AG10803 (cell line): ENCODE measurements at regions not wholly inside any gene's neighbourhood (a gene's known extent, or its start where the extent isn't known, plus 50 kb on each side); places are given as distances from the start of the nearest gene placed in this dataset.
"Not testable (repeated sequence)": the region's sequence is repeated elsewhere in the genome, so short reads cannot be mapped to it uniquely, and the experiment has no call there.

Experiments
- DNase-seq: peaks from one replicate; pipeline ENCODE4 v3.0.0; 2010; ENCODE audit warnings: low read depth
- H3K4me3 ChIP-seq: 2 replicates; pipeline ENCODE4 v1.5.1; 2011; ENCODE audit warnings: mild to moderate bottlenecking, low read length, control low read depth
- TF ChIP-seq, protein P1 (sequence below): conservative IDR thresholded peaks from 2 replicates; pipeline ENCODE4 v1.5.1; 2011; ENCODE audit warnings: mild to moderate bottlenecking, low read length, control low read depth, inconsistent platforms

DNA sequence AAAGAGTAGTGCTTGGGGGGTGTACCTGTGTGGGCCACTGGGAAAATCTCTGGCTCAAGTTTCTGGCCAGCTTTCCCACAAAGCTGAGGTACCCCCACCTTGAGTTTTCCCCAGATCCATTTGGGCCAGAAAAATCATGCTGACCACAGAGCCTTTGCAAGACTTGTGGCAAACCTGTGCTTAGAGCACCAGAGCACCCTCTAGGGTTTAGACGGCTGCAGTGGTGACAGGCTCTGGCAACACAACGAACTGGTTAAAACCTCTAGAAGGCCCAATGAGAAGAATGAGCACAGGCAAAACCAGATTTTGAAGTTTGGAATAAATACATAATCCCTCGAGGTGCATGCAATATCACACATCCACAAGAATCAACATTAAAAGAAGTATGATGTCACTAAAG lies 290.7 kb upstream of the FOLH1 start:
- no peak for DNase-seq
- H3K4me3 ChIP-seq: no peak overlapping the region
- TF ChIP-seq, protein P1, sequence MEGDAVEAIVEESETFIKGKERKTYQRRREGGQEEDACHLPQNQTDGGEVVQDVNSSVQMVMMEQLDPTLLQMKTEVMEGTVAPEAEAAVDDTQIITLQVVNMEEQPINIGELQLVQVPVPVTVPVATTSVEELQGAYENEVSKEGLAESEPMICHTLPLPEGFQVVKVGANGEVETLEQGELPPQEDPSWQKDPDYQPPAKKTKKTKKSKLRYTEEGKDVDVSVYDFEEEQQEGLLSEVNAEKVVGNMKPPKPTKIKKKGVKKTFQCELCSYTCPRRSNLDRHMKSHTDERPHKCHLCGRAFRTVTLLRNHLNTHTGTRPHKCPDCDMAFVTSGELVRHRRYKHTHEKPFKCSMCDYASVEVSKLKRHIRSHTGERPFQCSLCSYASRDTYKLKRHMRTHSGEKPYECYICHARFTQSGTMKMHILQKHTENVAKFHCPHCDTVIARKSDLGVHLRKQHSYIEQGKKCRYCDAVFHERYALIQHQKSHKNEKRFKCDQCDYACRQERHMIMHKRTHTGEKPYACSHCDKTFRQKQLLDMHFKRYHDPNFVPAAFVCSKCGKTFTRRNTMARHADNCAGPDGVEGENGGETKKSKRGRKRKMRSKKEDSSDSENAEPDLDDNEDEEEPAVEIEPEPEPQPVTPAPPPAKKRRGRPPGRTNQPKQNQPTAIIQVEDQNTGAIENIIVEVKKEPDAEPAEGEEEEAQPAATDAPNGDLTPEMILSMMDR: no peak

DNA sequence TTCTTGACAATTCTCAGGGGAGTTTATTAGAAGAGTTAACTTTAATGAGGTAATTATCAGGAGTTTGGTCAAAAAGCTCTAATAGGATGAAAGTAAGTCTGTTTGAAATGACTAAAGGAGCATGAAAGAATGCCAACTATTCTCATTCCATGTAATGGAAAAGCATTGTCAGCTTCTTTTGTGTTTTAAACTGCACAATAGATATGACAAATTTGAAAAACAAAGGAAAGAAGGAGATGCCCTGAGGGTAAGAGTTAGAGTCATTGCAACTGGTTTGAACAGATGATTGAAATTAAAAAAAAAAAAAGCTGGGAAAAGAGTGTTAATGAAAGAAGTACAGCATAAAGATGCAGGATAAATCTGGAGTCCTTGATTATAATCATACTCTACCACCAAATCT lies 296.8 kb upstream of the FOLH1 start:
- H3K4me3 ChIP-seq: no peak overlapping the region
- TF ChIP-seq, protein P1: no peak
- DNase-seq: no peak

DNA sequence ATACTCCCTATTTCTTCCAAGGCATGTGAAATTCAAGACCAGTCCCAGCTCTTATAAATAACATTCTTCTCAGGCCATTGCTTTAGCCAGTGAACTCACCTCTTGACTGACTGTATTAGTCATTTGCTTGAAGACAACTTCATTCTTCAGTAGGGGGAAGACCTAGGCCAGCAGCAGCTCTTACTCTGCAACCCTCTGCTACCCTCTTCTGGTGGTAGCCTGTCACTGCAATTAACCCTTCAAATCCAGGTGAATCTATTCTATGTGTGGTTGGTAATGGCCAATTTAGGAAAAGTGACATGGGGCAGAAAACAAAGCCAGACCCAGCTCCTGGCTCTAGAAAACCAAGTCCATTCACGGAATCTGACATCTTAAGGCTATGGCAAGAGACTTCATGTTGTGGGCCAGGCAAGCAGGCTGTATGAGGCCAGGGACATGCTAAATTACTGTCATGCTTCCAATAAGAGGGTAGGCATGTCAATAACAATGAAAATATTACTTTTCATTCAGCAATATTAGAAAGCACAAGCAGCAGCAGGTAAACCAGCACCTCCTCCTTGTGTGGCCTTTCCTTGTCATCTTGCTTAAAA lies 317.9 kb upstream of the FOLH1 start:
- DNase-seq: peak; percentile 57
- TF ChIP-seq, protein P1: peak; percentile 59
- not testable (repeated sequence) for H3K4me3 ChIP-seq

DNA sequence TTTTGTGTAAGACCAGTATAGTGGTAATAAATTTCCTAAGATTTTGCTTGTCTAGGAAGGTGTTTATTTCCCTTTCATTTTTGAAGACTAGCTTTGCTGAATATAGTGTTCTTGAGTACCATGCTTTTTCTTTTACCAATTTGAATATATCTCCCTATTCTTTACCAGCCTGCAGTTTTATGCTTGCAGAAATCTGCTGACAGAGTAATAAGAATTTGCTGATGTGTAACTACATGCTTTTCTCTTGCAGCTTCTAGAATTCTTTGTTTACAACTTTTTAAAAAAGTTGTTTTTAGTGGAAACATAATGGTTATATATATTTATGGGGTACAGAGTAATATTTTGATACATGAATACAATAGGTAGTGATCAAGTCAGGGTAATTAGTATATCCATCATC lies 324.8 kb upstream of the FOLH1 start:
- no peak overlapping the region for H3K4me3 ChIP-seq
- TF ChIP-seq, protein P1: no peak
- no peak for DNase-seq

DNA sequence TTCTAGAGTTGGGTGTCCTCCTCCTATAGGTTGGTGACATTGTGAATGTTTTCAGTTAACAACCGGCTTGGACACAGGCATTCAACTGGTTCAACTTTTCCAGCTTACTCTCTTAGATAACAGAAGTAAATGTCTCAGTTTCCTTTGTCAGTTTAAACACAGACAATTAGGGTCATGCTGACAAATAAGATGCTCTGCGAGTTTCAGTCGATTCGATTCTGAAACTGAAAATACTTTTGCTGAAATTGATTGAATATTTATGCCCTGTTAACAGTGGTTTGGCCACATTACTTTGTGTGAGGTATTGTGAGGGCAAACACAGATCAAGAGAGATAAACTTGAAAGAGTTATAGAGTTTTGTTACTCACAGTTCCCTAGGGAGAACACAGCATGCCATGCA lies 330.5 kb upstream of the FOLH1 start:
- H3K4me3 ChIP-seq: not testable (repeated sequence)

DNA sequence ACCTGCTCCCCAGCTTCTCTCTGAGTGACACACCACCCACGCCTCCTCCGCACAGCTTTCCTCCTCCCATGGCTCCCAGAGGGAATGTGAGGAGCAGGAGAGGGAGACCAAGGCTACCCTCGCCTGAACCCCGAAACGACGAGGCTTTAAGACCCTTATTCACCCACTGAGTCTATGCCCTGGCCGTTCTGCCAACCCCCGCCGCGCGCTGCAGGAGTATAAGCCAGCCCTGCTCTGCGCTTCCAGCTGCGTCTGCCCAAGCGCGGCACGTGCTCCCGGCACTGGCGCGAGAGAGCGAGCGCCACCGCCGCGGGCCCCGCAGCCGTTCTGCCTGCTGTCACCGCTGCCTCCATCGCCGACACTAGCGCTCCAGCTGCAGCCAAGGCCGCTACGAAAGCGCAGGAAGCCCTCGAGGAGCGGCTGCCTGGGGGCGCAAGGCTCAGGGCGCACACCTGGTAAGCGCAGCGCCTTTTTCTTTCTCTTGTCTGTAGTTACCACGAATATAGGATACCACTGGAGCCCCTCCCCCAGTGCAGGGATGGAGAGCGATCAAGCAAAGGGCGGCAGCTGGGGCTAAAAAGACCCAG lies 350.0 kb upstream of the FOLH1 start:
- not testable (repeated sequence) for DNase-seq, H3K4me3 ChIP-seq

More for the DNA sequence above, 330.5 kb upstream of the FOLH1 start:
- not testable (repeated sequence) for DNase-seq

DNA sequence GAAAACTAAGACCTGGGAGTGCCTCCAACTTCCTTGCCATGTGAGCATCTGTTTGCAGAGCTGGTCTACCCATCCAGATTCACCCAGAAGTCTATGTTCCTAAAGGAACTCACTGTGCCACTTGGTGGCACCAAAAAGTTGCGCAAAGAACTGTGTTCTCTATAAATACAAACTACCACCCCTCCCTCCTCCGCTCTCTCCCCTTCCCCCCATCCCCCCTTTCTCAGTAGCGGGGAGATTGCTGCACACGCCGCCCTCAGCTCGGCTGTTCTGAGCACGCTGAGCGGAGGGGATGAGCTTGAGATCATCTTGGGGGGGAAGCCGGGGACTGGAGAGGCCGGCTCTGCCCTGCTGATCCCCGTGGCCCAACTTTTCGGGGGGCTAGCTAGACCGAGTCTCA lies 352.2 kb upstream of the FOLH1 start:
- not testable (repeated sequence) for DNase-seq, H3K4me3 ChIP-seq

DNA sequence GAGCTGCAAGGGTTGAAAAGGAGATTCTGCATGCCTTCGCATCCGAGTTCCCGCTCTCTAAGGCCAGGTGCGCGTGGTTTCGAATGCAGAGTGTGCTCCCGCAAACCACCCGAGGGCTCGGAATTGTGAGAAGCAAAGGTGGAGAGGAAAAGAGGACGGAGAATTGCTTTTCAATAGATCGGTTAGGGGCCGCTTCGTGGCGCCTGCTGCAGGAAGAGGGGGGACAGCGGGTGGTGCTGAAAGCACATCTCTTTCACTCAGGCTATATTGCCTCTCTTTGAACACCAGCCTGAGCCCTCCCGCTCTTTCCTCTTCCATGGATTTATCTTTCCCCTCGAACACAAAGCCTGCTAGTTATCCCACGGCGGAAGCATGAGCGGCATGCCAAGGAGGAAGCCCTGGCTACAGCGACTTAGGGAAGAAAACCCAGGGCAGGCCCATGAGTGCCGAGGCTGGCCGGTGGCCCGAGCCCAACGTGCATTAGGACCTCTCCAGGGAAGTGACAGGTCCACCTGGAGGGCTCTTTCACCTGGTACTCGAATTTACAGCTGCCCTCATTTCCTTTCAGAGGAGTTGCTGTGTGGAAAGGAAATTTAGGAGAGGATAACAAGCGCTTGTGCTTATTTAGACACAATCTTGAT lies 353.0 kb upstream of the FOLH1 start:
- not testable (repeated sequence) for DNase-seq

DNA sequence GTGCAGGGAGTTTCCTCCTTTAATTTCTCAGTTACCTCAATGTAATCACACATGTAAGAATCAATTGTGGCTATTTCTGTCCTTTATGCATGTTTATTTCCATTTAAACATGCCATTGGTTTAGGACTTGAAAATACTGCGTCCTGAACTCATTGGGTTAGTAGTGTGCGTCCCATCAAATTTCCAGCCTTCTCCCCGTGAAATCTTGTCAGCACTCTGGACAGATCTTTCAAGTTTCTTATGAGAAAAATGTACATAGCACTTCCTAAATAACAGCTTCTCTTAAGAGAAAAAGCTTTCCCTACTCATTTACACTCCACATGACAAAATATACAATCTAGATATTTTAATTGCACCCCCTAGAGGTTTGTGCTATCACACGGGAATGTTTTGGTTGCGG lies 353.9 kb upstream of the FOLH1 start:
- DNase-seq, H3K4me3 ChIP-seq: not testable (repeated sequence)

More for the DNA sequence above, 353.0 kb upstream of the FOLH1 start:
- H3K4me3 ChIP-seq: not testable (repeated sequence)

DNA sequence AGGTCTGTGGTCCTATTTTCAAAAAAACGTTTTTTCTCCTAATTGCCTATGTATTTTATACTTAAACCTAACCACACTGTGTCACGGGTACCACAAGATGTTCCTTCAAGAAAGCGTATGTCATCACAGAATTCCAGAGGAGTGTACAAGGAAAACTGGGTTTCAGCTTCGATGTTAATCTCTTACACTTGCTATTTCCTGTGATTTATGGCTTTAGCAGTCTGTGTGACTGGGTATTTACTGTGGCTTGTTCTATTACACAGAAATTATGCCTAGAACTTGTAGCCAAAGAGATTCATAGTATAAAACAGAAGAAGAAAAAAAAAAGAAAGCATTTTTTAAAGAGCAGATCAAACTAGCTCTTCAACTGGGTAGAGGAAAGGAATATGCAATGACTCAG lies 371.1 kb upstream of the FOLH1 start:
- not testable (repeated sequence) for H3K4me3 ChIP-seq, DNase-seq

DNA sequence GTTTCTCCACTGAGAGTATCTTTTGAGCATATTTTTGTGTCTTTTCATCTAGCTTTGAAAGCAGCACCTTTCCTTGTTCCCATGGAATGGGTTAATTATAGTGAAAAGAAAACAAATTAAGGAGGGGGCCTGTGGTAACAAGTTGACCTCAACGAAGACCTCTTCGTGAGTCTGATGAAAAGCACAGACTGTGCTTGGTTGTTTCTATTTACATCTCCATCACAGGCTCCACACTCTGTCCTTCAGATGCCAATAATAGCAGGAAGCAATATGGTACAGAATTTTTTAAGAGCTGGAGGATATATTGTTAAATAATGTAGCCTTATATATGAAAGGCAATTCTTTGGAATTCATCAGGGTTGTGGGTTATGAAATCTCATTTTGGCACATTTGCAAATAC lies 366.7 kb upstream of the OR4C13 start:
- not testable (repeated sequence) for H3K4me3 ChIP-seq, DNase-seq

DNA sequence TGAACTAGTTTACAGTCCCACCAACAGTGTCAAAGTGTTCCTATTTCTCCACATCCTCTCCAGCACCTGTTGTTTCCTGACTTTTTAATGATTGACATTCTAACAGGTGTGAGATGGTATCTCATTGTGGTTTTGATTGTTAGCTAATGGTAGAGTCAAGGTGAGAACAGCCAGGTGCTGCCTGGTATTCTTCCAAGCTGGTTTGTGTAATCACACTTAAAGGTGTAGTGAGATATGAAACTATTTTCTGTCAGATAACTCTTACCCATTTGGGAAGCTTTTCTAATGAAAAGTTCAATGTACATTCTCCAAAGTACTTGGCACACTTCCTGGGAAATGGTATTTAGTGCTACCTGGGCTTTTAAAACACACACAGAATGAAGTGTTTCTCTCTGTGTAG lies 343.3 kb upstream of the OR4C13 start:
- H3K4me3 ChIP-seq, DNase-seq: not testable (repeated sequence)

DNA sequence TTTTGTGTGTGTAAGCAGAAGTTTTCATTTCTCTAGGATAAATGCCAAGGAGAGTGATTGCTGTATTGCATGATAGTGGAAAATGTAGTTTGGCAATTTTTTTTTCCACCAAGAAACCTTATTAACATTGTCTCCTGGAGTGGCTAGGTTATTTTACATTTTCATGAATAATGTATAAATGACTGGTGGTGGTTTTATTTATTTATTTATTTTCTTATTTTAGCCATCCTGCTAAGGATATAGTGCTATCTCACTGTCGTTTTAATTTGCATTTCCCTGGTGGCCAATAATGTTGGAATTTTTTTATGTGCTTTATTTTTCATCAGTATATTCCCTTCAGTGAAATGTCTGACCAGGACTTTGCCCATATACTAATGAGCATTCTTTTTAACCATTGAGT lies 328.3 kb upstream of the OR4C13 start:
- not testable (repeated sequence) for H3K4me3 ChIP-seq, DNase-seq

DNA sequence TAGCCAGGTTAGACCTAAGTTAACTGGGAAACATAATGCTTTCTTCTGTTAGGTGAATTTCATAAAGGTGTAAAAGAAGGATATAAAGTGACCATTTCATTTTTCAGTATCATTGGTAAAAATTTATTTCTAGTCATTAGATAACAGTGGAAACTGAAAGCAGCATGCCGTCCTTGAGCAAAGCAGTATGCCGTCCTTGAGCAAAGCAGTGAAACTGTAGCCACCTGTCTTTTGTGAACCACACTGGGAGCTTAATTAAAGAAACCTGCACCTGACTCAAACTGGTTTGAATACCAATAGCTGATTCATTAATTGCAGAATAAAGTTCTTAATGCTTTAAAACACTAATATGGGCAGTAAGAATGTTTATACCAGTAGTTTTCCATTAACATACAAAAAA lies 281.5 kb upstream of the OR4C13 start:
- H3K4me3 ChIP-seq, DNase-seq: not testable (repeated sequence)

DNA sequence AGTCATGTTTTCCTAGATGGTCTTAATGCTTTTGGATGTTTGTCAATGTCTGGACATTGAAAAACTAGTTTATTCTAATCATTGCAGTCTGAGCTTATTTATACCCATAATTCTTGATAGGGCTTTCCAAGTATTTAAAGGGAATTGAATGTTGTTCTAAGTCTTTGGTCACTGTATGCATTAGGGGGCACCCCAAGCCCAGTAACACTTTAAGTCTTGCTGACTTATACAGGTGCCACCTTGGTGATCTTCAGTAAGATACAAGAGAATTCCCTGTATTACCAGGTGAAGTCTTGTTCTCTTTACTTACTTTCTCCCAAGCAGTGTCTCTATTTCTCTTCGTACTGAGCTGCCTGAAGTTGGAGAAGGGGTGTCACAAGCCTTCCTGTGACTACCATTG lies 250.1 kb upstream of the OR4C13 start:
- not testable (repeated sequence) for DNase-seq, H3K4me3 ChIP-seq
